ENCODE measurements at regions not wholly inside any gene's neighbourhood (a gene's known extent, or its start where the extent isn't known, plus 50 kb on each side); places are given as distances from the start of the nearest gene placed in this dataset.

DNA sequence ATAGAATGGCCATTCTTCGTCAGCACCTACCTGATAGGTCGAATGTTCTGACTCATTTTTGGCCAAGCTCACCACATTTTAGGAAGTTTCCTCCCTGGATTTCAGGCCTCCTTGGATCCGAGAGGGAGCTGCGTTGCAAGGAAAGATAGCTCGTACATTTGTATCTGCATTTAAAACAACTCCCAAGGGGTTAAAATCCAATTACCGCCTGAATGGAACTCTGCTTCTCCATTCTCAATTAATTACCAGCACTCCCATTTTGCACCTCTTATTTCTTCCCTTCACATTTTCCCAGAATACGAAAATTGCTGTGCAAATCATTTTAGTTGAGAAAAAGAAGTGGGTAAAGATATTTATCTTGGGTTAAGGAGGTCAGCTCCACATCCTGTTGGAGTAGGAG, 610.7 kb downstream of the NPHP4 start:
- H3K27ac ChIP-seq (ENCODE audit: low read depth, low read length) = no peak overlapping the region
- no peaks in the 10 kb centered on the region for H3K79me2 ChIP-seq (ENCODE audit: insufficient read depth, low read length)
- no peak overlapping the region for H3K4me3 ChIP-seq (replicated peaks in 1 of 2; ENCODE audit: low read depth in 1 of 2, low read length in 2 of 2)
- H3K36me3 ChIP-seq (ENCODE audit: control insufficient read depth in 1 of 2, insufficient read depth in 2 of 2, low read length in 2 of 2) = no peaks in the 10 kb centered on the region
- CTCF ChIA-PET = no interaction called here
- H3K9me2 ChIP-seq (ENCODE audit: insufficient read depth) = no peaks in the 10 kb centered on the region
- no peak overlapping the region for H3K9ac ChIP-seq (ENCODE audit: low read length)
- no peak for DNase-seq (ENCODE audit: low read depth, low spot score)
- RAD21 ChIA-PET (ENCODE audit: low non-redundant PET in 1 of 2, low total read pairs in 2 of 2, uncharacterized antibody in 2 of 2, unreplicated experiment in 2 of 2) = no interaction called here
- H3K9me3 ChIP-seq (ENCODE audit: control insufficient read depth in 1 of 2, insufficient read depth in 1 of 2, low read depth in 1 of 2, low read length in 2 of 2) = no peaks in the 10 kb centered on the region; a peak in 1 of 4 replicates
- no peak overlapping the region for H2AFZ ChIP-seq (ENCODE audit: low read depth, low read length, poor library complexity, severe bottlenecking)
- POLR2A ChIA-PET = no interaction called here
- H4K20me1 ChIP-seq (ENCODE audit: insufficient read depth) = no peaks in the 10 kb centered on the region
- intact Hi-C loops (cut with micrococcal nuclease) = no loop called here
- TF ChIP-seq FOSL1 (IDR thresholded peaks at IDR 0.05; ENCODE audit: low read depth) (no peak), TCF7L2 (IDR thresholded peaks at IDR 0.05; ENCODE audit: borderline replicate concordance, extremely low read depth, insufficient read depth, insufficient read length) (no peak), RAD21 (IDR thresholded peaks at IDR 0.05; ENCODE audit: low read depth) (no peak), EZH2 (IDR thresholded peaks at IDR 0.05) (no peak), SP1 (IDR thresholded peaks at IDR 0.05; ENCODE audit: low read depth) (no peak), POLR2AphosphoS5 (IDR thresholded peaks at IDR 0.05; ENCODE audit: low read depth, low read length) (no peak), ZNF274 (IDR thresholded peaks at IDR 0.05; ENCODE audit: low read depth, low read length) (no peak), SIN3A (IDR thresholded peaks at IDR 0.05; ENCODE audit: low read depth) (no peak), EGR1 (IDR thresholded peaks at IDR 0.05; ENCODE audit: low read depth) (no peak), ZFX (IDR thresholded peaks at IDR 0.05) (no peak), CEBPB (IDR thresholded peaks at IDR 0.05; ENCODE audit: low read depth) (no peak), CBX3 (IDR thresholded peaks at IDR 0.05; ENCODE audit: low read depth) (no peak), EZH2phosphoT487 (IDR thresholded peaks at IDR 0.05; ENCODE audit: borderline replicate concordance) (no peak), POLR2A (IDR thresholded peaks at IDR 0.05; ENCODE audit: borderline replicate concordance, extremely low read depth, insufficient read depth, insufficient read length) (no peak)
- TF ChIP-seq, protein P1, sequence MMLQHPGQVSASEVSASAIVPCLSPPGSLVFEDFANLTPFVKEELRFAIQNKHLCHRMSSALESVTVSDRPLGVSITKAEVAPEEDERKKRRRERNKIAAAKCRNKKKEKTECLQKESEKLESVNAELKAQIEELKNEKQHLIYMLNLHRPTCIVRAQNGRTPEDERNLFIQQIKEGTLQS (IDR thresholded peaks at IDR 0.05) = no peak
- TF ChIP-seq, protein P2, sequence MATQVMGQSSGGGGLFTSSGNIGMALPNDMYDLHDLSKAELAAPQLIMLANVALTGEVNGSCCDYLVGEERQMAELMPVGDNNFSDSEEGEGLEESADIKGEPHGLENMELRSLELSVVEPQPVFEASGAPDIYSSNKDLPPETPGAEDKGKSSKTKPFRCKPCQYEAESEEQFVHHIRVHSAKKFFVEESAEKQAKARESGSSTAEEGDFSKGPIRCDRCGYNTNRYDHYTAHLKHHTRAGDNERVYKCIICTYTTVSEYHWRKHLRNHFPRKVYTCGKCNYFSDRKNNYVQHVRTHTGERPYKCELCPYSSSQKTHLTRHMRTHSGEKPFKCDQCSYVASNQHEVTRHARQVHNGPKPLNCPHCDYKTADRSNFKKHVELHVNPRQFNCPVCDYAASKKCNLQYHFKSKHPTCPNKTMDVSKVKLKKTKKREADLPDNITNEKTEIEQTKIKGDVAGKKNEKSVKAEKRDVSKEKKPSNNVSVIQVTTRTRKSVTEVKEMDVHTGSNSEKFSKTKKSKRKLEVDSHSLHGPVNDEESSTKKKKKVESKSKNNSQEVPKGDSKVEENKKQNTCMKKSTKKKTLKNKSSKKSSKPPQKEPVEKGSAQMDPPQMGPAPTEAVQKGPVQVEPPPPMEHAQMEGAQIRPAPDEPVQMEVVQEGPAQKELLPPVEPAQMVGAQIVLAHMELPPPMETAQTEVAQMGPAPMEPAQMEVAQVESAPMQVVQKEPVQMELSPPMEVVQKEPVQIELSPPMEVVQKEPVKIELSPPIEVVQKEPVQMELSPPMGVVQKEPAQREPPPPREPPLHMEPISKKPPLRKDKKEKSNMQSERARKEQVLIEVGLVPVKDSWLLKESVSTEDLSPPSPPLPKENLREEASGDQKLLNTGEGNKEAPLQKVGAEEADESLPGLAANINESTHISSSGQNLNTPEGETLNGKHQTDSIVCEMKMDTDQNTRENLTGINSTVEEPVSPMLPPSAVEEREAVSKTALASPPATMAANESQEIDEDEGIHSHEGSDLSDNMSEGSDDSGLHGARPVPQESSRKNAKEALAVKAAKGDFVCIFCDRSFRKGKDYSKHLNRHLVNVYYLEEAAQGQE (IDR thresholded peaks at IDR 0.05; ENCODE audit: low read depth) = no peak
- TF ChIP-seq, protein P3, sequence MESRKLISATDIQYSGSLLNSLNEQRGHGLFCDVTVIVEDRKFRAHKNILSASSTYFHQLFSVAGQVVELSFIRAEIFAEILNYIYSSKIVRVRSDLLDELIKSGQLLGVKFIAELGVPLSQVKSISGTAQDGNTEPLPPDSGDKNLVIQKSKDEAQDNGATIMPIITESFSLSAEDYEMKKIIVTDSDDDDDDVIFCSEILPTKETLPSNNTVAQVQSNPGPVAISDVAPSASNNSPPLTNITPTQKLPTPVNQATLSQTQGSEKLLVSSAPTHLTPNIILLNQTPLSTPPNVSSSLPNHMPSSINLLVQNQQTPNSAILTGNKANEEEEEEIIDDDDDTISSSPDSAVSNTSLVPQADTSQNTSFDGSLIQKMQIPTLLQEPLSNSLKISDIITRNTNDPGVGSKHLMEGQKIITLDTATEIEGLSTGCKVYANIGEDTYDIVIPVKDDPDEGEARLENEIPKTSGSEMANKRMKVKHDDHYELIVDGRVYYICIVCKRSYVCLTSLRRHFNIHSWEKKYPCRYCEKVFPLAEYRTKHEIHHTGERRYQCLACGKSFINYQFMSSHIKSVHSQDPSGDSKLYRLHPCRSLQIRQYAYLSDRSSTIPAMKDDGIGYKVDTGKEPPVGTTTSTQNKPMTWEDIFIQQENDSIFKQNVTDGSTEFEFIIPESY (IDR thresholded peaks at IDR 0.05; ENCODE audit: extremely low read depth, insufficient replicate concordance, low read length) = no peak
- ATAC-seq = no peak
- no peaks in the 10 kb centered on the region for H3K27me3 ChIP-seq (ENCODE audit: insufficient read depth, low read length)
- BruUV-seq (replicated peaks) = no TSS peak
- H3K4me2 ChIP-seq (ENCODE audit: low read length) = no peak overlapping the region
- H3K4me1 ChIP-seq (ENCODE audit: control insufficient read depth in 1 of 2, insufficient read depth in 2 of 2, low read length in 2 of 2) = no peaks in the 10 kb centered on the region

Measured in HCT116 (cell line).